G401 (cell line): ENCODE measurements at regions not wholly inside any gene's neighbourhood (a gene's known extent, or its start where the extent isn't known, plus 50 kb on each side); places are given as distances from the start of the nearest gene placed in this dataset.

ENCODE experiments used
- DNase-seq: peaks from one replicate; pipeline ENCODE4 v3.0.0-alpha.2; 2015; ENCODE audit warnings: low spot score
- in situ Hi-C: cut with HindIII; loops from 2 replicates; pipeline ENCODE4 v1.10.0; 2016; ENCODE audit warnings: low sequenced_read_pairs, mixed read lengths

DNA sequence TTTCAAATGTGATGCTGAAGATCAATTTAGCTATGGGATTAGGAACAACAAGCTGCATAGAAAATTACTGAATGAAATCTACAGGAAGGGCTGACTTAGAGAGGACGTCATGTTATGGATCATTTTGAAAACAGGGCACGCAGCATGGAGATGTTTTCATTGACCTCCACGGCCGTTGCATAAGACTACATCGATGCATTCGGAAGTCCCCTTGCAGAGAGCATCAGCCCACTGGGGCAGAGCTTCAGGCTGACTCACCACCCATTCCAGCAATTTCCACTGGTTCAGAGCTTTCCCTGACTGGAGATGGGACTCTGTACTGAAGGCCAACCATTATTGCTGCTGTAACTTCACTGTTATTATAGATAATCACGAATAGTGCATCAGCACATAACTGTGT, 305.3 kb downstream of the IRS2 start:
- no peak for DNase-seq
- in situ Hi-C loops, result no loop called here

- in situ Hi-C loops, result no loop called here
- no peak for DNase-seq
Measured at GRCh38 chr13:109480011-109480955, 306.1 kb downstream of the IRS2 start.

GRCh38 chr13:109479534-109479933, 306.8 kb downstream of the IRS2 start:
- DNase-seq, result no peak
- in situ Hi-C loops, result no loop called here

- DNase-seq, result no peak
- in situ Hi-C loops, result no loop called here
Measured at GRCh38 chr13:109476001-109476400, 310.4 kb downstream of the IRS2 start.

GRCh38 chr13:109468123-109468522, 318.3 kb downstream of the IRS2 start:
- in situ Hi-C loops, result no loop called here

GRCh38 chr13:109465148-109465547, 321.2 kb downstream of the IRS2 start:
- DNase-seq, result no peak
- in situ Hi-C loops, result no loop called here

More at GRCh38 chr13:109468123-109468522, 318.3 kb downstream of the IRS2 start:
- DNase-seq, result no peak

DNA sequence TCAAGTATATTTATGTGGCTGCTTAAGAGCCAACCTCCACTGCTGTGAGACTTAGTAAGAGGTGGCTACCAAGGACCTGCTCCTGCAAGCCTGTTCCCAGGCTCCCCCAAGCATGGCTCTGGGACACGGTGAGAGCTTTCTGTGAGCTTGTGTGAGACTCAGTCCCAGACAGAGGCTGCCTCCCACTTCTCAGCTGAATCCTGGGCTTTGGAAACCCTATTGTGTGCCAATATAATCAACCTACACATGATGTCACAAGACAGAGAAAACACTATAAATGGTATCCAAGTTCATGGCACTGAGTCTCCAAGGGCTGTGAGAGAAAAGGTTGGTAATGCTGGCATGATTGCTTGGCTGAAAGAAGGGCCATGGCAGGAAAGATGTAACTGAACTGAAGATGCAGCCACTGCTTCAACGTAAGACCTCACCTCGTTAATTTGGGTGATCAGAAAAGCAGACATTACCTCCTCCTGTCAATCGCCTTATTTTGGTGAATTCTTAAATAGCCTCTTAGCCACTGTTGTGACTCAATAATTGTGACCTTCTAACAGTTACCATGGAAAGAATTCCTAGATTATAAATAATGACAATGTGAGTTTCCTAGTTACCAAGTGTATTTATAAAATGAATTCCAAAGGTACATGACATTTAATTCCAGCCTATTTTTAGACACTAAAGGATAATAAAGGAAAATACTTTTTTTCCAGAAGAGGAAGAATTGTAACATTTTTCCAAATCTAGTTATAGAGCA, 332.0 kb downstream of the IRS2 start:
- in situ Hi-C loops, result no loop called here

GRCh38 chr13:109451726-109452125, 334.7 kb downstream of the IRS2 start:
- no peak for DNase-seq
- in situ Hi-C loops, result no loop called here

More for the DNA sequence above, 332.0 kb downstream of the IRS2 start:
- no peak for DNase-seq

GRCh38 chr13:109448629-109449028, 337.8 kb downstream of the IRS2 start:
- in situ Hi-C loops, result no loop called here
- DNase-seq, result no peak

- no peak for DNase-seq
- in situ Hi-C loops, result no loop called here
Measured at GRCh38 chr13:109447667-109448066, 338.7 kb downstream of the IRS2 start.

GRCh38 chr13:109440320-109440719, 346.1 kb downstream of the IRS2 start:
- no peak for DNase-seq
- in situ Hi-C loops, result no loop called here

GRCh38 chr13:109439813-109440212, 346.6 kb downstream of the IRS2 start:
- in situ Hi-C loops, result no loop called here

GRCh38 chr13:109436841-109437240, 349.5 kb downstream of the IRS2 start:
- DNase-seq, result no peak
- in situ Hi-C loops, result no loop called here

More at GRCh38 chr13:109439813-109440212, 346.6 kb downstream of the IRS2 start:
- no peak for DNase-seq

GRCh38 chr13:109436055-109436622, 350.2 kb downstream of the IRS2 start:
- in situ Hi-C loops, result no loop called here
- DNase-seq, result no peak

DNA sequence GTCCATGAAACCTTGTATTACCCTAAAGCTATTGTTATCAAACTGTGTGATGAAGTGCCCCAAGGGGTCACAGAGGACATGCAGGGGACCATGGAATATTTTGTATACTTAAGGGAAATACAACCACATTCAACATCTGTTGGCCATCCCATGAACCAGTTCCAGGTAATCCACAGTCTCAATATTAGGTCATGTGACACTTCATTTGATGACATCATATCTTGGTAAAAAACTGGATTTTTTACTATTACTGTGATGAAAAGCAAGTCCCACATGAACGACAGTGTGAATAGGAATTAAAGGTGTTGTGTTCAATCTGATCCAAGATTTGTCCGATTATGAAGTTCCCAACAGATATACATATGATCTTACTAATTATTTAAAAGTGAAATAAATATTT, 355.2 kb downstream of the IRS2 start:
- in situ Hi-C loops, result no loop called here

GRCh38 chr13:109428146-109428545, 358.2 kb downstream of the IRS2 start:
- no peak for DNase-seq
- in situ Hi-C loops, result no loop called here

More for the DNA sequence above, 355.2 kb downstream of the IRS2 start:
- DNase-seq, result no peak

- in situ Hi-C loops, result no loop called here
Measured at GRCh38 chr13:109427695-109428094, 358.7 kb downstream of the IRS2 start.

GRCh38 chr13:109427148-109427547, 359.2 kb downstream of the IRS2 start:
- in situ Hi-C loops, result no loop called here
- DNase-seq, result no peak

More at GRCh38 chr13:109427695-109428094, 358.7 kb downstream of the IRS2 start:
- DNase-seq, result no peak

GRCh38 chr13:109426690-109426990, 359.7 kb downstream of the IRS2 start:
- DNase-seq, result no peak
- in situ Hi-C loops, result no loop called here
